Activated T-cell treated with anti-CD3 and anti-CD28 coated beads for 4 hours (primary cell): ENCODE measurements at regions not wholly inside any gene's neighbourhood (a gene's known extent, or its start where the extent isn't known, plus 50 kb on each side); places are given as distances from the start of the nearest gene placed in this dataset.

ENCODE experiments used
- DNase-seq: peaks from one replicate; pipeline ENCODE4 v3.0.0-alpha.2; 2020

- DNase-seq: peak; percentile 35
Observed at GRCh38 chr19:29263305-29264135, 50.6 kb upstream of the UQCRFS1 start.

GRCh38 chr19:29264897-29265296 lies 51.9 kb upstream of the UQCRFS1 start:
- no peak for DNase-seq

- no peak for DNase-seq
Observed at GRCh38 chr19:29265436-29265835, 52.5 kb upstream of the UQCRFS1 start.

- no peak for DNase-seq
Observed at GRCh38 chr19:29266001-29266400, 53.0 kb upstream of the UQCRFS1 start.

GRCh38 chr19:29266603-29267002 lies 53.7 kb upstream of the UQCRFS1 start:
- DNase-seq: no peak

- DNase-seq: no peak
Observed at GRCh38 chr19:29267701-29268100, 54.8 kb upstream of the UQCRFS1 start.

GRCh38 chr19:29268103-29268502 lies 55.2 kb upstream of the UQCRFS1 start:
- DNase-seq: no peak

GRCh38 chr19:29268721-29269393 lies 55.9 kb upstream of the UQCRFS1 start:
- DNase-seq: no peak

GRCh38 chr19:29269641-29270040 lies 56.7 kb upstream of the UQCRFS1 start:
- DNase-seq: no peak

- DNase-seq: no peak
Observed at GRCh38 chr19:29271341-29271740, 58.4 kb upstream of the UQCRFS1 start.

- DNase-seq: no peak
Observed at GRCh38 chr19:29271911-29272310, 59.0 kb upstream of the UQCRFS1 start.

- no peak for DNase-seq
Observed at GRCh38 chr19:29273000-29273640, 60.2 kb upstream of the UQCRFS1 start.

- DNase-seq: no peak
Observed at GRCh38 chr19:29275266-29275665, 62.3 kb upstream of the UQCRFS1 start.

GRCh38 chr19:29277102-29277501 lies 64.2 kb upstream of the UQCRFS1 start:
- DNase-seq: no peak

- DNase-seq: no peak
Observed at GRCh38 chr19:29278716-29279115, 65.8 kb upstream of the UQCRFS1 start.

- no peak for DNase-seq
Observed at GRCh38 chr19:29283366-29283765, 70.4 kb upstream of the UQCRFS1 start.

GRCh38 chr19:29285187-29285687 lies 72.3 kb upstream of the UQCRFS1 start:
- no peak for DNase-seq

GRCh38 chr19:29285878-29286277 lies 72.9 kb upstream of the UQCRFS1 start:
- DNase-seq: no peak

- no peak for DNase-seq
Observed at GRCh38 chr19:29287061-29287460, 74.1 kb upstream of the UQCRFS1 start.

- DNase-seq: no peak
Observed at GRCh38 chr19:29288256-29288655, 75.3 kb upstream of the UQCRFS1 start.

- DNase-seq: no peak
Observed at GRCh38 chr19:29289020-29289419, 76.1 kb upstream of the UQCRFS1 start.

GRCh38 chr19:29290853-29291252 lies 77.9 kb upstream of the UQCRFS1 start:
- no peak for DNase-seq

- DNase-seq: no peak
Observed at GRCh38 chr19:29292153-29292552, 79.2 kb upstream of the UQCRFS1 start.

- no peak for DNase-seq
Observed at GRCh38 chr19:29292562-29292961, 79.6 kb upstream of the UQCRFS1 start.
